ENCODE measurements at regions not wholly inside any gene's neighbourhood (a gene's known extent, or its start where the extent isn't known, plus 50 kb on each side); places are given as distances from the start of the nearest gene placed in this dataset.

DNA sequence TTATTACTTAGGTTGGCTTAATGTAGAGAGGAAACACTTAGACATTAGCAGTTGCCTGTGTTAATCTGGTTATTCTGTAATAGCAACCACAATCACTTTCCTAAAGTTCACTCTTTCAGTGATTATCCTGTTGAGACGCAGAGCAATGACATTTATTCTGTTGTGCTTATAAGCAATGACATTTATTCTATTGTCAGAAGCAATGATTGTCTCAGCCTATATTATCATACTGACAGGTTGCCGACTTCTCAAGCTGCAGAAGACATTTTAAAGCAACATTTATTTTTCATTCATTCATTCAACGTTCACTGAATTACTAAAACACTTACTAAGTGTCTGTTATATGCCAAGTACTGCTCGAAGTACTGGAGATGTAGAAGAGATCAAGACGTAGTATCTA lies 193.5 kb upstream of the SLITRK3 start:
- H2BK12ac ChIP-seq (ENCODE audit: low read length), result no peak overlapping the region
- H3K23ac ChIP-seq (ENCODE audit: low read length), result no peak overlapping the region
- no peak overlapping the region for H4K91ac ChIP-seq (ENCODE audit: low read depth, low read length)
- H3K4me2 ChIP-seq (ENCODE audit: low read length), result no peak overlapping the region
- no peak overlapping the region for H3K14ac ChIP-seq (ENCODE audit: low read length)
- no peak overlapping the region for H3K4me3 ChIP-seq (ENCODE audit: low read depth, low read length)
- no peak overlapping the region for H4K12ac ChIP-seq (ENCODE audit: low read depth, low read length)
- peaks cover 0 to 1% of the 10 kb centered on the region in 2 experiments for H3K4me1 ChIP-seq (ENCODE audit: control insufficient read depth in 1 of 2, insufficient read depth in 2 of 2, low read length in 2 of 2)
- no peak for DNase-seq
- peaks cover 4% of the 10 kb centered on the region for H3K9me3 ChIP-seq (ENCODE audit: insufficient read depth, low read depth, low read length)
- H2AK5ac ChIP-seq (ENCODE audit: low read length), result no peak overlapping the region
- no peak overlapping the region for H3K4ac ChIP-seq (ENCODE audit: low read depth, low read length)
- H3K27ac ChIP-seq (ENCODE audit: low read depth, low read length), result no peak overlapping the region
- H2BK5ac ChIP-seq (ENCODE audit: low read depth, low read length, poor library complexity), result no peak overlapping the region
- no peaks in the 10 kb centered on the region for H3K79me2 ChIP-seq (ENCODE audit: control insufficient read depth, insufficient read depth, low read length, poor library complexity)
- H3K79me1 ChIP-seq (ENCODE audit: low read length), result peaks cover 2% of the 10 kb centered on the region
- H3K18ac ChIP-seq (ENCODE audit: low read length), result no peak overlapping the region
- H4K8ac ChIP-seq (ENCODE audit: low read depth, low read length), result no peak overlapping the region
- no peaks in the 10 kb centered on the region for H3K27me3 ChIP-seq (ENCODE audit: insufficient read depth, low read length)
- H3K9ac ChIP-seq (ENCODE audit: low read length), result no peak overlapping the region
- no peaks in the 10 kb centered on the region for H3K36me3 ChIP-seq (ENCODE audit: control insufficient read depth in 1 of 2, insufficient read depth in 2 of 2, low read length in 2 of 2)
- no peak overlapping the region for H2AFZ ChIP-seq (ENCODE audit: insufficient read depth, low read length, poor library complexity)
- no CpG with 5 or more reads among the region's 5 CpGs for WGBS (ENCODE audit: extremely low coverage, insufficient coverage, insufficient read length)
- no peak overlapping the region for H2BK120ac ChIP-seq (ENCODE audit: insufficient read depth, low read length, poor library complexity)

DNA sequence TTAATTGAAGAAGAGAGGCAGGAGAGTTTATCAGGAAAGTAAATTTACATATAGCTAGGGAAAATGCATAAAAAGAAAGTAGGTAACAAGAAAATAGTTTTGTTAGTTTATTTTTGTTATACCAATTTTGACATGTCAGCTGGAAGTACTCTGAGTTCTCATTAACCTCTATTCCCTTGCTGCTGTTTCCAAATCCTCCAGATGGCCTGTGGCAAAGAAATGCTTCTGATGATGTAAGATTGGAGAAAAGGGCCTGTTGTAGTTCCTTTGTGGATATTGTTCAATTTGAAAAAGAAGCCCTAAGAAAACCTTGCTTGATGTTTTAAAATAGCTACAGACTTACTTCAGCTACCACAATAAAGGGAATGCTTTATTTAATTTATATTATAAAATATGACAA lies 192.9 kb upstream of the SLITRK3 start:
- Histone ChIP-seq H3K4me1 (ENCODE audit: control insufficient read depth in 1 of 2, insufficient read depth in 2 of 2, low read length in 2 of 2) (peaks cover 0 to 1% of the 10 kb centered on the region in 2 experiments), H3K9me3 (ENCODE audit: insufficient read depth, low read depth, low read length) (peaks cover 4% of the 10 kb centered on the region), H3K36me3 (ENCODE audit: control insufficient read depth in 1 of 2, insufficient read depth in 2 of 2, low read length in 2 of 2) (no peaks in the 10 kb centered on the region), H3K23ac (ENCODE audit: low read length) (no peak overlapping the region), H3K14ac (ENCODE audit: low read length) (no peak overlapping the region), H2BK12ac (ENCODE audit: low read length) (no peak overlapping the region), H3K18ac (ENCODE audit: low read length) (no peak overlapping the region), H4K8ac (ENCODE audit: low read depth, low read length) (no peak overlapping the region), H2BK5ac (ENCODE audit: low read depth, low read length, poor library complexity) (no peak overlapping the region), H3K4me2 (ENCODE audit: low read length) (no peak overlapping the region), H4K12ac (ENCODE audit: low read depth, low read length) (no peak overlapping the region), H4K91ac (ENCODE audit: low read depth, low read length) (no peak overlapping the region), H2AK5ac (ENCODE audit: low read length) (no peak overlapping the region), H2AFZ (ENCODE audit: insufficient read depth, low read length, poor library complexity) (no peak overlapping the region), H3K9ac (ENCODE audit: low read length) (no peak overlapping the region), H3K79me1 (ENCODE audit: low read length) (peaks cover 2% of the 10 kb centered on the region), H3K27ac (ENCODE audit: low read depth, low read length) (no peak overlapping the region), H2BK120ac (ENCODE audit: insufficient read depth, low read length, poor library complexity) (no peak overlapping the region), H3K79me2 (ENCODE audit: control insufficient read depth, insufficient read depth, low read length, poor library complexity) (no peaks in the 10 kb centered on the region), H3K4me3 (ENCODE audit: low read depth, low read length) (no peak overlapping the region), H3K4ac (ENCODE audit: low read depth, low read length) (no peak overlapping the region), H3K27me3 (ENCODE audit: insufficient read depth, low read length) (no peaks in the 10 kb centered on the region)
- peak; percentile 8 to 46 for DNase-seq

DNA sequence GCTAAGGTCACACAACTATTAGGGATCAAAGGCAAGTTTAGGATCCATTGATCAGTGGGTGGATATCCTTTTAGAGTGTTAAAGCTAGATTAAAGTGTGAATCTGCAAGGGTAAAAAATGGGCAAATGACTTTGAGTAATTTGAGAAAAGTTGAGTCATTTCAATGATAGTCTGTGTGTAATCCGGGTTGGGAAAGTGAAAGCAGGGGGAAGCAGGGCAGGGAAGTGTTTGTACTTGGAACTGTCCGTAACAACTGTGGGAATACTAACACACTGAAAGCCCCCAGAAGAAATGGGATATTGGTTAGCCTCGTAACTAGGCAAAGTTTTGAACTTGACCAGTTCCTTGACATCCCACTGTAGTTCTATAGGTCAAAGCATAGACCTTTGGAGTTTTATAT lies 187.2 kb upstream of the SLITRK3 start:
- Histone ChIP-seq H4K91ac (ENCODE audit: low read depth, low read length) (no peak overlapping the region), H4K12ac (ENCODE audit: low read depth, low read length) (no peak overlapping the region), H3K9ac (ENCODE audit: low read length) (no peak overlapping the region), H3K79me2 (ENCODE audit: control insufficient read depth, insufficient read depth, low read length, poor library complexity) (no peaks in the 10 kb centered on the region), H3K4me3 (ENCODE audit: low read depth, low read length) (no peak overlapping the region), H3K14ac (ENCODE audit: low read length) (no peak overlapping the region), H3K23ac (ENCODE audit: low read length) (no peak overlapping the region), H2BK12ac (ENCODE audit: low read length) (no peak overlapping the region), H3K4me1 (ENCODE audit: control insufficient read depth in 1 of 2, insufficient read depth in 2 of 2, low read length in 2 of 2) (no peaks in the 10 kb centered on the region), H3K18ac (ENCODE audit: low read length) (no peak overlapping the region), H3K4ac (ENCODE audit: low read depth, low read length) (no peak overlapping the region), H2AK5ac (ENCODE audit: low read length) (no peak overlapping the region), H2AFZ (ENCODE audit: insufficient read depth, low read length, poor library complexity) (no peak overlapping the region), H3K36me3 (ENCODE audit: control insufficient read depth in 1 of 2, insufficient read depth in 2 of 2, low read length in 2 of 2) (no peaks in the 10 kb centered on the region), H2BK120ac (ENCODE audit: insufficient read depth, low read length, poor library complexity) (no peak overlapping the region), H3K79me1 (ENCODE audit: low read length) (no peaks in the 10 kb centered on the region), H3K27me3 (ENCODE audit: insufficient read depth, low read length) (no peaks in the 10 kb centered on the region), H2BK5ac (ENCODE audit: low read depth, low read length, poor library complexity) (no peak overlapping the region), H3K27ac (ENCODE audit: low read depth, low read length) (no peak overlapping the region), H3K4me2 (ENCODE audit: low read length) (no peak overlapping the region), H4K8ac (ENCODE audit: low read depth, low read length) (no peak overlapping the region), H3K9me3 (ENCODE audit: insufficient read depth, low read depth, low read length) (peaks cover 4% of the 10 kb centered on the region)
- no peak for DNase-seq
- no CpG with 5 or more reads among the region's 3 CpGs for WGBS (ENCODE audit: extremely low coverage, insufficient coverage, insufficient read length)

DNA sequence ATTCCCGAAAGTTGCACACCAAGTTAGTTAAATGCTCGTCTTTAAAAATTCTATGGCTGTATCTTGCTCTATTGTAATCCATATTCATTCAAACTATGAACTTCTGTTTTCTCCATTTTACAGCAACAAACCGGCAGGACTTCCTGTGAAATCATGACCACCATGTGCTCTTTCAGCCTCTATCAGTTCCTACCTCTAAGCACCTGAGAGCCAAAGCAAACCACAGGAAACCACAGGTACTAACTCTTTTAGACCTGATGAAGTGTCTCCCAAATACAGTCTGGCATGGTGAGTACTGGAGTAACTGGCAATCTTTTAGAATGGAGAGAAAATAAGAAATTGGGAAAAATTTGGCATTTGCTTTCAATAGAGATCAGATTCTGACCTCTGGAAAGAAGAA lies 186.5 kb upstream of the SLITRK3 start:
- Histone ChIP-seq H3K9me3 (ENCODE audit: insufficient read depth, low read depth, low read length) (no peaks in the 10 kb centered on the region), H3K4me3 (ENCODE audit: low read depth, low read length) (no peak overlapping the region), H4K91ac (ENCODE audit: low read depth, low read length) (no peak overlapping the region), H3K36me3 (ENCODE audit: control insufficient read depth in 1 of 2, insufficient read depth in 2 of 2, low read length in 2 of 2) (no peaks in the 10 kb centered on the region), H3K4me2 (ENCODE audit: low read length) (no peak overlapping the region), H3K18ac (ENCODE audit: low read length) (no peak overlapping the region), H4K8ac (ENCODE audit: low read depth, low read length) (no peak overlapping the region), H2AK5ac (ENCODE audit: low read length) (no peak overlapping the region), H2BK5ac (ENCODE audit: low read depth, low read length, poor library complexity) (no peak overlapping the region), H3K79me2 (ENCODE audit: control insufficient read depth, insufficient read depth, low read length, poor library complexity) (no peaks in the 10 kb centered on the region), H2BK120ac (ENCODE audit: insufficient read depth, low read length, poor library complexity) (no peak overlapping the region), H3K27ac (ENCODE audit: low read depth, low read length) (no peak overlapping the region), H3K27me3 (ENCODE audit: insufficient read depth, low read length) (no peaks in the 10 kb centered on the region), H3K9ac (ENCODE audit: low read length) (no peak overlapping the region), H3K4ac (ENCODE audit: low read depth, low read length) (no peak overlapping the region), H2AFZ (ENCODE audit: insufficient read depth, low read length, poor library complexity) (no peak overlapping the region), H3K79me1 (ENCODE audit: low read length) (no peaks in the 10 kb centered on the region), H3K4me1 (ENCODE audit: control insufficient read depth in 1 of 2, insufficient read depth in 2 of 2, low read length in 2 of 2) (no peaks in the 10 kb centered on the region), H4K12ac (ENCODE audit: low read depth, low read length) (no peak overlapping the region), H2BK12ac (ENCODE audit: low read length) (no peak overlapping the region), H3K14ac (ENCODE audit: low read length) (no peak overlapping the region), H3K23ac (ENCODE audit: low read length) (no peak overlapping the region)
- DNase-seq, result no peak
- WGBS (ENCODE audit: extremely low coverage, insufficient coverage, insufficient read length), result no CpG with 5 or more reads among the region's 3 CpGs
